ENCODE measurements at regions not wholly inside any gene's neighbourhood (a gene's known extent, or its start where the extent isn't known, plus 50 kb on each side); places are given as distances from the start of the nearest gene placed in this dataset.

GRCh38 chr2:64797881-64798575, 144.3 kb upstream of the SERTAD2 start:
- DNase-seq (no peak), ATAC-seq (ENCODE audit: insufficient read depth, low read depth) (no peak)
- Histone ChIP-seq H3K27ac (ENCODE audit: low read length) (no peak overlapping the region), H2AFZ (ENCODE audit: low read depth, low read length) (no peak overlapping the region), H3K4me2 (ENCODE audit: insufficient read depth, low read length) (no peak overlapping the region), H3K27me3 (ENCODE audit: insufficient read depth, low read length, poor library complexity) (peaks cover 14% of the 10 kb centered on the region), H3K4me3 (ENCODE audit: low read depth in 1 of 2, low read length in 2 of 2) (no peak overlapping the region), H3K4me1 (ENCODE audit: insufficient read depth, low read length) (peaks cover 12% of the 10 kb centered on the region; the same call in 1 of the 2 replicates), H4K20me1 (ENCODE audit: insufficient read depth, low read length) (no peaks in the 10 kb centered on the region), H3K36me3 (ENCODE audit: insufficient read depth, low read length) (no peaks in the 10 kb centered on the region), H3K79me2 (ENCODE audit: insufficient read depth, low read length) (no peaks in the 10 kb centered on the region), H3K9me3 (ENCODE audit: insufficient read depth, low read length, severe bottlenecking) (no peaks in the 10 kb centered on the region), H3K9ac (ENCODE audit: low read depth, low read length) (no peak overlapping the region)
- TF ChIP-seq CTCF (IDR thresholded peaks at IDR 0.05; ENCODE audit: borderline replicate concordance, extremely low read depth, low read length, poor library complexity, severe bottlenecking): no peak
- no peak for TF ChIP-seq EZH2 (IDR thresholded peaks at IDR 0.05; ENCODE audit: borderline replicate concordance, low read depth, low read length, severe bottlenecking)

- Histone ChIP-seq H2AFZ (ENCODE audit: low read depth, low read length) (no peak overlapping the region), H3K79me2 (ENCODE audit: insufficient read depth, low read length) (no peaks in the 10 kb centered on the region), H3K9ac (ENCODE audit: low read depth, low read length) (no peak overlapping the region), H4K20me1 (ENCODE audit: insufficient read depth, low read length) (no peaks in the 10 kb centered on the region), H3K27me3 (ENCODE audit: insufficient read depth, low read length, poor library complexity) (peaks cover 6% of the 10 kb centered on the region), H3K27ac (ENCODE audit: low read length) (no peak overlapping the region), H3K4me1 (ENCODE audit: insufficient read depth, low read length) (peaks cover 12% of the 10 kb centered on the region; the same call in 1 of the 2 replicates), H3K4me3 (ENCODE audit: low read depth in 1 of 2, low read length in 2 of 2) (no peak overlapping the region), H3K36me3 (ENCODE audit: insufficient read depth, low read length) (no peaks in the 10 kb centered on the region), H3K9me3 (ENCODE audit: insufficient read depth, low read length, severe bottlenecking) (no peaks in the 10 kb centered on the region), H3K4me2 (ENCODE audit: insufficient read depth, low read length) (no peak overlapping the region)
- DNase-seq (no peak), ATAC-seq (ENCODE audit: insufficient read depth, low read depth) (no peak)
- TF ChIP-seq EZH2 (IDR thresholded peaks at IDR 0.05; ENCODE audit: borderline replicate concordance, low read depth, low read length, severe bottlenecking): no peak
- TF ChIP-seq CTCF (IDR thresholded peaks at IDR 0.05; ENCODE audit: borderline replicate concordance, extremely low read depth, low read length, poor library complexity, severe bottlenecking): no peak
These were observed 146.0 kb upstream of the SERTAD2 start for GRCh38 chr2:64799592-64800252.

GRCh38 chr2:64803776-64804175, 150.1 kb upstream of the SERTAD2 start:
- Histone ChIP-seq H3K9ac (ENCODE audit: low read depth, low read length) (no peak overlapping the region), H3K4me1 (ENCODE audit: insufficient read depth, low read length) (no peaks in the 10 kb centered on the region), H3K27ac (ENCODE audit: low read length) (no peak overlapping the region), H3K4me2 (ENCODE audit: insufficient read depth, low read length) (no peak overlapping the region), H3K4me3 (ENCODE audit: low read depth in 1 of 2, low read length in 2 of 2) (no peak overlapping the region), H3K9me3 (ENCODE audit: insufficient read depth, low read length, severe bottlenecking) (no peaks in the 10 kb centered on the region), H3K27me3 (ENCODE audit: insufficient read depth, low read length, poor library complexity) (no peaks in the 10 kb centered on the region), H4K20me1 (ENCODE audit: insufficient read depth, low read length) (no peaks in the 10 kb centered on the region), H2AFZ (ENCODE audit: low read depth, low read length) (no peak overlapping the region), H3K79me2 (ENCODE audit: insufficient read depth, low read length) (no peaks in the 10 kb centered on the region), H3K36me3 (ENCODE audit: insufficient read depth, low read length) (no peaks in the 10 kb centered on the region)
- no peak for DNase-seq
- TF ChIP-seq EZH2 (IDR thresholded peaks at IDR 0.05; ENCODE audit: borderline replicate concordance, low read depth, low read length, severe bottlenecking) (no peak), CTCF (IDR thresholded peaks at IDR 0.05; ENCODE audit: borderline replicate concordance, extremely low read depth, low read length, poor library complexity, severe bottlenecking) (no peak)
- ATAC-seq (ENCODE audit: insufficient read depth, low read depth): no peak

Data from DND-41 (cell line).